Fibroblast of pulmonary artery (primary cell): ENCODE measurements at regions not wholly inside any gene's neighbourhood (a gene's known extent, or its start where the extent isn't known, plus 50 kb on each side); places are given as distances from the start of the nearest gene placed in this dataset.

Source experiments
- DNase-seq: peaks from one replicate; pipeline ENCODE4 v3.0.0-alpha.2; 2010; ENCODE audit warnings: low read depth
- H3K4me3 ChIP-seq: replicated peaks from 2 replicates; pipeline ENCODE4 v1.5.1; 2011; ENCODE audit warnings: low read depth, mild to moderate bottlenecking, control low read depth, low read length, moderate library complexity
- CTCF ChIP-seq: IDR thresholded peaks from 2 replicates; pipeline ENCODE4 v1.5.1; 2011; ENCODE audit warnings: mild to moderate bottlenecking, control low read depth, low read length, inconsistent platforms; ENCODE audit errors: missing control alignments

GRCh38 chr13:38566023-38566422 is 120.9 kb upstream of the FREM2 start:
- H3K4me3 ChIP-seq = no peak overlapping the region
- DNase-seq = no peak
- no peak for TF ChIP-seq CTCF

GRCh38 chr13:38566519-38566918 is 120.4 kb upstream of the FREM2 start:
- DNase-seq = peak; percentile 4
- no peak for TF ChIP-seq CTCF
- no peak overlapping the region for H3K4me3 ChIP-seq

- no peak for DNase-seq
- no peak for TF ChIP-seq CTCF
- no peak overlapping the region for H3K4me3 ChIP-seq
Measured at GRCh38 chr13:38570706-38571105, 116.2 kb upstream of the FREM2 start.

GRCh38 chr13:38575427-38575826 is 111.5 kb upstream of the FREM2 start:
- TF ChIP-seq CTCF = no peak
- no peak for DNase-seq
- no peak overlapping the region for H3K4me3 ChIP-seq

GRCh38 chr13:38577048-38577447 is 109.8 kb upstream of the FREM2 start:
- TF ChIP-seq CTCF = peak; percentile 9
- peak; percentile 13 for DNase-seq
- H3K4me3 ChIP-seq = no peak overlapping the region

- H3K4me3 ChIP-seq = no peak overlapping the region
- TF ChIP-seq CTCF = peak; percentile 56
- DNase-seq = peak; percentile 57
Measured at GRCh38 chr13:38582133-38582532, 104.7 kb upstream of the FREM2 start.

GRCh38 chr13:38590230-38590629 is 96.6 kb upstream of the FREM2 start:
- TF ChIP-seq CTCF = no peak
- H3K4me3 ChIP-seq = no peak overlapping the region
- DNase-seq = no peak
